GM12878 (cell line): ENCODE measurements at regions not wholly inside any gene's neighbourhood (a gene's known extent, or its start where the extent isn't known, plus 50 kb on each side); places are given as distances from the start of the nearest gene placed in this dataset.
A peak's percentile ranks its signal among the peaks of the same experiment; 100 is the strongest.

Experiments
- ATAC-seq: fragments of 200-7000 bp; cut with Tn5 transposase; 3 replicates; pipeline ENCODE4 v1.9.1; 2020; ENCODE audit warnings: mild to moderate bottlenecking, moderate library complexity
- BruUV-seq: library from RNA; stranded (reverse); fragments of 400-500 nt; replicated peaks from 2 replicates; lab custom pipeline; 2021; lab: Mats Ljungman, UMichigan
- CTCF ChIA-PET: fragments of 300-600 bp; sonication (Branson Sonifier 250); formaldehyde crosslinking; extraction: SDS; loops from one replicate; lab custom pipeline; 2021; ENCODE audit warnings: inconsistent platforms; lab: Yijun Ruan, JAX
- POLR2A ChIA-PET: fragments of 350-600 bp; formaldehyde crosslinking; extraction: SDS; loops from one replicate; lab custom pipeline; 2021; ENCODE audit warnings: inconsistent platforms; lab: Charles Lee
- RAD21 ChIA-PET: fragments of 300-600 bp; sonication (Branson Sonifier 250); formaldehyde crosslinking; loops from one replicate; lab custom pipeline; 2023; ENCODE audit warnings: antibody characterized with exemption; ENCODE audit not compliant: unreplicated experiment; lab: Charles Lee
- SMC1A ChIA-PET: fragments of 300-600 bp; sonication (Branson Sonifier 250); formaldehyde crosslinking; loops from one replicate; lab custom pipeline; 2023; ENCODE audit not compliant: unreplicated experiment, uncharacterized antibody; lab: Charles Lee
- DNase-seq: peaks from one replicate; pipeline ENCODE4 v3.0.0-alpha.2; 2011; ENCODE audit warnings: low read depth, low spot score
- FAIRE-seq: peaks from 3 replicates; lab custom pipeline; 2011; peaks lifted over from hg19 to GRCh38; lab: Jason Lieb, UNC
- H2AFZ ChIP-seq: 2 replicates; pipeline ENCODE4 v1.6.0; 2011; ENCODE audit warnings: low read depth, low read length, control low read depth; ENCODE audit not compliant: control insufficient read depth
- H3K27ac ChIP-seq: 2 replicates; pipeline ENCODE4 v1.5.1; 2011; ENCODE audit warnings: control low read depth; ENCODE audit not compliant: control insufficient read depth, insufficient read depth
- H3K27me3 ChIP-seq, 2 experiments: replicated peaks in 1 of 2; 2 replicates each; pipeline versions ENCODE4 v1.6.0 to v1.6.1; 2011; ENCODE audit warnings: low read length in 1 of 2; ENCODE audit not compliant: control insufficient read depth in 2 of 2, insufficient read depth in 2 of 2
- H3K36me3 ChIP-seq, 2 experiments: 2 replicates each; pipeline ENCODE4 v1.5.1; 2011; ENCODE audit warnings: low read length in 1 of 2; ENCODE audit not compliant: control insufficient read depth in 2 of 2, insufficient read depth in 2 of 2
- H3K4me1 ChIP-seq: 2 replicates; pipeline ENCODE4 v1.6.1; 2011; ENCODE audit warnings: mild to moderate bottlenecking, low read length, moderate library complexity, mixed read lengths; ENCODE audit not compliant: control insufficient read depth, insufficient read depth
- H3K4me2 ChIP-seq: 2 replicates; pipeline ENCODE4 v1.6.0; 2011; ENCODE audit warnings: control low read depth; ENCODE audit not compliant: control insufficient read depth, insufficient read depth
- H3K4me3 ChIP-seq: fragments of 200-600 bp; sonication (generic); 2 replicates; pipeline ENCODE4 v1.5.1; 2016
- H3K79me2 ChIP-seq: 2 replicates; pipeline ENCODE4 v1.6.0; 2011; ENCODE audit warnings: low read length; ENCODE audit not compliant: control insufficient read depth, insufficient read depth
- H3K9ac ChIP-seq: 2 replicates; pipeline ENCODE4 v1.8.0; 2011; ENCODE audit warnings: low read length, control low read depth, mixed read lengths; ENCODE audit not compliant: control insufficient read depth, insufficient read depth
- H3K9me3 ChIP-seq: replicated peaks from 3 replicates; pipeline ENCODE4 v1.5.1; 2011; ENCODE audit warnings: mild to moderate bottlenecking, low read length; ENCODE audit not compliant: control insufficient read depth, insufficient read depth
- H4K20me1 ChIP-seq: 2 replicates; pipeline ENCODE4 v1.6.0; 2011; ENCODE audit not compliant: control insufficient read depth, insufficient read depth
- CHD1 ChIP-seq: IDR thresholded peaks from 2 replicates; pipeline ENCODE4 v1.6.1; 2012; ENCODE audit warnings: low read depth, low read length, improper control_type of control experiment
- FOS ChIP-seq: IDR thresholded peaks from 3 replicates; pipeline ENCODE4 v1.6.1; 2011; ENCODE audit warnings: borderline replicate concordance; ENCODE audit not compliant: insufficient read length; ENCODE audit errors: extremely low read depth
- HDAC2 ChIP-seq: fragments of 200-600 bp; sonication (generic); IDR thresholded peaks from 2 replicates; pipeline ENCODE4 v1.6.1; 2017
- IRF4 ChIP-seq: IDR thresholded peaks from 2 replicates; pipeline ENCODE4 v1.6.1; 2011; ENCODE audit warnings: low read depth, low read length
- POLR2AphosphoS2 ChIP-seq: IDR thresholded peaks from 2 replicates; pipeline ENCODE4 v1.6.1; 2011; ENCODE audit warnings: low read depth, mild to moderate bottlenecking, low read length, improper control_type of control experiment, moderate library complexity
- RAD51 ChIP-seq: fragments of 450-650 bp; IDR thresholded peaks from 2 replicates; pipeline ENCODE4 v1.6.1; 2016; ENCODE audit warnings: moderate library complexity, mild to moderate bottlenecking, inconsistent platforms
- RELA ChIP-seq: fragments of 450-650 bp; IDR thresholded peaks from 2 replicates; pipeline ENCODE4 v1.8.0; 2014; ENCODE audit warnings: borderline replicate concordance; ENCODE audit not compliant: partially characterized antibody
- SPI1 ChIP-seq: IDR thresholded peaks from 2 replicates; pipeline ENCODE4 v1.6.1; 2011; ENCODE audit warnings: low read depth, mild to moderate bottlenecking, low read length, moderate library complexity, borderline replicate concordance; ENCODE audit not compliant: insufficient read depth
- STAT3 ChIP-seq: IDR thresholded peaks from 2 replicates; pipeline ENCODE4 v1.6.1; 2011; ENCODE audit warnings: low read depth, low read length, improper control_type of control experiment
- ZBTB4 ChIP-seq: fragments of 450-650 bp; formaldehyde crosslinking; IDR thresholded peaks from 2 replicates; pipeline ENCODE4 v1.4.0; 2022; ENCODE audit warnings: mild to moderate bottlenecking, moderate library complexity
- in situ Hi-C: fragments of 300-500 bp; cut with MboI; formaldehyde crosslinking; loops from 9 replicates; pipeline ENCODE4 v1.14.3; 2018; ENCODE audit warnings: mixed read lengths
- intact Hi-C: fragments of 100-400 bp; cut with micrococcal nuclease; formaldehyde crosslinking; loops from one replicate; pipeline ENCODE4 v1.14.2; 2022; ENCODE audit not compliant: unreplicated experiment
- TF ChIP-seq, protein P1 (sequence below): fragments of 450-650 bp; formaldehyde crosslinking; IDR thresholded peaks from 2 replicates; pipeline ENCODE4 v1.4.0; 2020; ENCODE audit warnings: mild to moderate bottlenecking, moderate library complexity

GRCh38 chr4:176529574-176529973 lies 209.8 kb downstream of the SPCS3 start:
- in situ Hi-C loops, result no loop called here
- Histone ChIP-seq H3K79me2 (no peaks in the 10 kb centered on the region), H3K4me1 (no peaks in the 10 kb centered on the region), H3K36me3 (no peaks in the 10 kb centered on the region), H3K4me3 (no peak overlapping the region), H3K27me3 (no peaks in the 10 kb centered on the region), H3K4me2 (no peak overlapping the region), H3K9me3 (no peaks in the 10 kb centered on the region), H4K20me1 (no peaks in the 10 kb centered on the region), H2AFZ (no peak overlapping the region), H3K27ac (no peak overlapping the region), H3K9ac (no peak overlapping the region)
- FAIRE-seq, result no peak
- no TSS peak for BruUV-seq
- no peak for TF ChIP-seq IRF4
- TF ChIP-seq SPI1, result no peak
- no peak for TF ChIP-seq POLR2AphosphoS2
- TF ChIP-seq RAD51, result no peak
- TF ChIP-seq, protein P1, sequence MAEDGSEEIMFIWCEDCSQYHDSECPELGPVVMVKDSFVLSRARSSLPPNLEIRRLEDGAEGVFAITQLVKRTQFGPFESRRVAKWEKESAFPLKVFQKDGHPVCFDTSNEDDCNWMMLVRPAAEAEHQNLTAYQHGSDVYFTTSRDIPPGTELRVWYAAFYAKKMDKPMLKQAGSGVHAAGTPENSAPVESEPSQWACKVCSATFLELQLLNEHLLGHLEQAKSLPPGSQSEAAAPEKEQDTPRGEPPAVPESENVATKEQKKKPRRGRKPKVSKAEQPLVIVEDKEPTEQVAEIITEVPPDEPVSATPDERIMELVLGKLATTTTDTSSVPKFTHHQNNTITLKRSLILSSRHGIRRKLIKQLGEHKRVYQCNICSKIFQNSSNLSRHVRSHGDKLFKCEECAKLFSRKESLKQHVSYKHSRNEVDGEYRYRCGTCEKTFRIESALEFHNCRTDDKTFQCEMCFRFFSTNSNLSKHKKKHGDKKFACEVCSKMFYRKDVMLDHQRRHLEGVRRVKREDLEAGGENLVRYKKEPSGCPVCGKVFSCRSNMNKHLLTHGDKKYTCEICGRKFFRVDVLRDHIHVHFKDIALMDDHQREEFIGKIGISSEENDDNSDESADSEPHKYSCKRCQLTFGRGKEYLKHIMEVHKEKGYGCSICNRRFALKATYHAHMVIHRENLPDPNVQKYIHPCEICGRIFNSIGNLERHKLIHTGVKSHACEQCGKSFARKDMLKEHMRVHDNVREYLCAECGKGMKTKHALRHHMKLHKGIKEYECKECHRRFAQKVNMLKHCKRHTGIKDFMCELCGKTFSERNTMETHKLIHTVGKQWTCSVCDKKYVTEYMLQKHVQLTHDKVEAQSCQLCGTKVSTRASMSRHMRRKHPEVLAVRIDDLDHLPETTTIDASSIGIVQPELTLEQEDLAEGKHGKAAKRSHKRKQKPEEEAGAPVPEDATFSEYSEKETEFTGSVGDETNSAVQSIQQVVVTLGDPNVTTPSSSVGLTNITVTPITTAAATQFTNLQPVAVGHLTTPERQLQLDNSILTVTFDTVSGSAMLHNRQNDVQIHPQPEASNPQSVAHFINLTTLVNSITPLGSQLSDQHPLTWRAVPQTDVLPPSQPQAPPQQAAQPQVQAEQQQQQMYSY, result no peak
- no peak for TF ChIP-seq ZBTB4
- TF ChIP-seq CHD1, result no peak
- TF ChIP-seq HDAC2, result no peak
- TF ChIP-seq FOS, result no peak
- TF ChIP-seq STAT3, result no peak
- TF ChIP-seq RELA, result no peak
- DNase-seq, result no peak
- POLR2A ChIA-PET, result no interaction called here
- SMC1A ChIA-PET, result no interaction called here
- intact Hi-C loops, result no loop called here
- CTCF ChIA-PET, result no interaction called here
- ATAC-seq, result peak; percentile 30; the same call in 1 of the 3 replicates
- RAD21 ChIA-PET, result no interaction called here
